ENCODE measurements at regions not wholly inside any gene's neighbourhood (a gene's known extent, or its start where the extent isn't known, plus 50 kb on each side); places are given as distances from the start of the nearest gene placed in this dataset.
"Not testable (repeated sequence)": the region's sequence is repeated elsewhere in the genome, so short reads cannot be mapped to it uniquely, and the experiment has no call there.

DNA sequence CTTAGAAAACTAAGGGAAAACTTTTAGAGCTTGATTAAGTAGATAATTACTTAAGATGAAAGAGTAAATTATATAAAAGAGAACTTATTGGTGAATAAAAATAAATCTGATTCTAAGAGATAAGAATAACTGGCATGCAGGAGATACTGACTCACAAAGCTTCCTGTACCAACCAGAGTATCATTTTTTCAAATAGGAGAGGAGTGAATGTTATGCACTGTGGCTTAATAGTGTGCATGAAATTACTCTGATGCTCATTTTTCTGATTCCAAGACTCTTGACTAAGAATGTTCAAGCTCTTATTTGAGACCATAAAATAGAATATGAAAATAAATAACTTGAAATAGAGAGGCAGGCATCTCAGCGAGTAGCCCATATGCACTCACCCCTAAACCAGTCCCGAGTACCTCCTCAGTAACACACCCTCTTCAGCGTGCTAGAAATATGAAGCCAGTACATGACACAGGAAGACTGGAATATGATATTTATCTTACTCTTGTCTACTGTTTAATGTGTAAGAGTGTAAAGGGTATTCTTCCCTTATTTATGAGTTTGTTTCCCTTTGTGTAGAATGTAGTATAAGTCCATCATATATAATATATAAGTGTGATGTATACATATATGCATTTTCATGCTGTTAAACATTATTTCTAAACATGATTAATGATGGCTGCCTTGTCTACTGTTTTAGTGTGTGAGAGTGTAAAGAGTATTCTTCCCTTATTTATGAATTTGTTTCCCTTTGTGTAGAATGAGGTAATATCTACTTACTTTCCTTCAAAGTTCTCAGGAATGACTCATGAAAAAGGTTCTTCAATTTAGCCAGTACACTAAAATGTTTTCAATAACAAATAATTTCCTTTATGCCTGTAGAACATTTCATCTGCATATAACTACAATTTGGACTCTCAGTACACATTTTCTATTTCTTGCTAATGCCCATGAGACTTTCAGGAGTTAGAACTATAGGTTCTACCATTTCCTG is 99.2 kb upstream of the PALMD start:
- H3K4me1 ChIP-seq (ENCODE audit: insufficient read depth) = no peaks in the 10 kb centered on the region
- no peak for DNase-seq (ENCODE audit: extremely low spot score)
- H3K4me3 ChIP-seq (ENCODE audit: low read depth, low read length) = no peak overlapping the region
- H3K36me3 ChIP-seq (ENCODE audit: insufficient read depth) = no peaks in the 10 kb centered on the region
- WGBS = 78% methylated on average over 3 of the region's 3 CpGs
- no peak overlapping the region for H3K27ac ChIP-seq (ENCODE audit: low read depth)

DNA sequence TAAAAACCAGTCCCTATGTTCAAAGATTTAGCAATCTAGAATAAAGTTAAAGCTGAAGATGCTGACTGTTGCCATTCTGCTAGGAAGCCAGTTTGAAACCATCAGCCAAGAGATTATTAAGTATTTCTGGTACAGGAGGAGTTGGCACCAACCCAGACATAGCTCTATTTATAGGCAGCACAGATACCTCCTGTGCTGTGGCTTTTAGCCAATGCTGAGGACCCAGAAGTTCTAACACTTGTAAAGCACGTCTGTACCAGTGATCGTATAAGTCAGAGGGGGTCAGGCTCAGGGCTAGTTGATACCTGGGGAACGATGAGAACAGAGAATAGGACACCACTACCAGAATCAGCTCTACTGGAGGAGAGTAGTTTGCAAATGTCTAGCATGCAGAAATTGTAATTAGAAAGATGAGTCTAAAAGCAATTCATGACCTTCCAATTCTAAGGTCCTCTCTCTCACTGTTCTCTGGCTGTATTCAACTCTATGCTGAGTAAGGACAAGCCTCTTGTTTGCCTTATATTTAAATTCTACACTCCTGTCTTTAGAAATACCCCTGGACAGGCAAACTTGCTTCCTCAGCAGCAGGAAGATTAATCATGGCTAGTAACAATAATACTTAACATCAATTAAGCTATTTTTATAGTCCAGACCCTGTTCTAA is 96.8 kb upstream of the PALMD start:
- DNase-seq (ENCODE audit: extremely low spot score) = no peak
- Histone ChIP-seq H3K27ac (ENCODE audit: low read depth) (no peak overlapping the region), H3K4me1 (ENCODE audit: insufficient read depth) (no peaks in the 10 kb centered on the region), H3K4me3 (ENCODE audit: low read depth, low read length) (no peak overlapping the region), H3K36me3 (ENCODE audit: insufficient read depth) (no peaks in the 10 kb centered on the region)
- WGBS = 16% methylated on average over 3 of the region's 3 CpGs

DNA sequence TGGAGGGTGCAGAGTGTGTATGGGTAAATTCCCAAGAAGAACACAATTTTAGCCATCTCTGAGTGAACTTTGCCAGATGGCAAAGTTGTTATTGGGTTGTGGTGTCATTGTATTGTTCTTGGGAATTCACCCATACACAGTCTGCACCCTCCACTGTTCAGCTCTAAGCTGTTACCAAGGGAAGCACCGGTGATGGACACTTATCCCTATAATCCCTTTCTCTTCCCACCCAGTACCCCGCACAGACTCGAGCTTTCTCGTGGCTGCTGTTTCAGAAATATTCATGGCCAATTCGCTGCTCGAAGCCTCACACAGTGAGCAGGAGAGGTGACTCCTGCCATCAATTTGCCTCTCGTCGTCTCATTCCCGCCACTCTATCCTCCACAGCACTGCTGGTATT is 95.7 kb upstream of the PALMD start:
- no peak for DNase-seq (ENCODE audit: extremely low spot score)
- no peaks in the 10 kb centered on the region for H3K36me3 ChIP-seq (ENCODE audit: insufficient read depth)
- WGBS = 89% methylated on average over 9 of the region's 9 CpGs
- H3K4me1 ChIP-seq (ENCODE audit: insufficient read depth) = no peaks in the 10 kb centered on the region
- H3K4me3 ChIP-seq (ENCODE audit: low read depth, low read length) = no peak overlapping the region
- H3K27ac ChIP-seq (ENCODE audit: low read depth) = no peak overlapping the region

DNA sequence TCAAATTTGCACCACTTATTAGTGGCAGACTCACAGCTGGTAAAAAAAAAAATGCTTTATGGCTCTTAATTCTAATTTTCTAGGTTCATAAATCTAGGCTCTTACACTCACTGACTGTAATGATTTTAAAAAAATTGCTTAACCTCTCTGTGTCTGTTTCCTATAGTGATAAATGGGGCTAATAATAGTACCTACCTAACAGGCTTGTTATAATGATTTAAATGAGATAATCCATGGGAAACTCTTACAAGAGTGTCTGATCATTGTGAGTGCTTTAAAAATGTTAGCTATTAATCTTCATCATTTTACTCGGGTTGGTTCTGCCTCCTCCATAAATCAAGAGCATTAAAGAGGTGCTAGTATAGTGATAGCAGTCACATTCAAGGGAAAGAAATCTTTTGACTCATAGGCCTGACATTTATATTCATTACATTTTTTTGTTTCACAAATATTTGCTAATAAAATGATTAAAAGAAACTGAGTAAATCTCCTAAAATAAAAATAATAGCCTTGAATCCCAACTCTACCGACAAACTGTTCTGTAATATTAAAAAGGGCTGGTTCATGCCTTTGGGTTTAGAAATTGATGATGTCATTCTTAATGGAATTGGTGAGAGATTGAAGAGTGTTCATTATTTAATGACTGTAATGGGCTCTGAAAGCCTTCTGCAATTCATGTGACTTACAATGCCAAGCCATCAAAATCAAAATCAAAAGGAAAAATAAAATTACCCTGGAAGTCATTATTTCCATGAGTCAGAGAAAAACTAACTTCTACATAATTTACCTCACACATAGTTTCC is 93.9 kb upstream of the PALMD start:
- DNase-seq (ENCODE audit: extremely low spot score) = no peak
- Histone ChIP-seq H3K27ac (ENCODE audit: low read depth) (no peak overlapping the region), H3K36me3 (ENCODE audit: insufficient read depth) (no peaks in the 10 kb centered on the region), H3K4me1 (ENCODE audit: insufficient read depth) (no peaks in the 10 kb centered on the region), H3K4me3 (ENCODE audit: low read depth, low read length) (no peak overlapping the region)
- WGBS = 67% methylated on average over 2 of the region's 2 CpGs

DNA sequence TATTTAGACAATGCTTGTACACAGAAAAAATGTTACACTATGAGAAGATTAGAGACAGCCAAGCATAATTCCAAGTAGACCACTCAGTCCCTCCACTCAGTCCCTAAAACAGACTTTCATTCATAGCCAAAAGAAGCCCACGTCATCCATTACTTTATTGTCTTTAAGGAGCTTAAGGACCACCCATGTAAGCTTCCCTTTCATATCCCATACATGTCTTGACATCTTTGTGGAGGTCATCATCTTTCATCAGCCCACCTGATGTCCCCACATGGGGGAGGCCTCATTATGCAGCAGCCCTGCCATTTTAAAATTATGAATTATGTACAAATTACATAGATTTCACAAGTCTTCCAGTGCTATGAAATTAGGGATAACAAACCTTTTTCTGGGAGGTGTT is 92.6 kb upstream of the PALMD start:
- no peak for DNase-seq (ENCODE audit: extremely low spot score)
- Histone ChIP-seq H3K36me3 (ENCODE audit: insufficient read depth) (no peaks in the 10 kb centered on the region), H3K27ac (ENCODE audit: low read depth) (no peak overlapping the region), H3K4me1 (ENCODE audit: insufficient read depth) (no peaks in the 10 kb centered on the region), H3K4me3 (ENCODE audit: low read depth, low read length) (no peak overlapping the region)
- WGBS = 70% methylated on average over 1 of the region's 1 CpG

DNA sequence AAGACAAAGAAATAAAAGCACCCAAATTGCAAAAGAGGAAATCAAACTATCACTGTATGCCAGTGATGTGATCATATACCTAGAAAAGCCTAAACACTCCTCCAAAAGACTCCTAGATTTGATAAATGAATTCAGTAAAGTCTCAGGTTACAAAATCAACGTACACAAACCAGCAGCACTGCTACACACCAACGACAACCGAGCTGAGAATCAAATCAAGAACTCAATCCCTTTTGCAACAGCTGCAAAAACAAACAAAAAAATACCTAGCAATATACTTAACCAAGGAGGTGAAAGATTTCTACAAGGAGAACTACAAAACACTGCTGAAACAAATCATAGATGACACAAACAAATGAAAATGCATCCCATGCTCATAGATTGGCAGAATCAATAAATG is 92.1 kb upstream of the PALMD start:
- H3K4me3 ChIP-seq (ENCODE audit: low read depth, low read length); DNase-seq (ENCODE audit: extremely low spot score): not testable (repeated sequence)
- WGBS = 36% methylated on average over 3 of the region's 3 CpGs

DNA sequence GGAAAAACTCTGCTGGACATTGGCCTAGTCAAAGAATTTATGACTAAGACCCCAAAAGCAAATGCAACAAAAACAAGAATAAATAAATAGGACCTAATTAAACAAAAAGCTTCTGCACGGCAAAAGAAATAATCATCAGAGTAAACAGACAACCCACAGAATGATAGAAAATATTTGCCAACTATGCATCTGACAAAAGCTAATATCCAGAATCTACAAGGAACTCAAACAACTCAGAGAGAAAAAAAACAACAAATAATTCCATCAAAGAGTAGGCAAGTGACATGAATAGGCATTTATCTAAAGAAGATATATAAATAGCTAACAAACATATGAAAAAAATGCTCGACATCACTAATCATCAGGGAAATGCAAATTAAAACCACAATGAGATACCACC is 91.2 kb upstream of the PALMD start:
- 65% methylated on average over 2 of the region's 2 CpGs for WGBS
- Histone ChIP-seq H3K36me3 (ENCODE audit: insufficient read depth) (no peaks in the 10 kb centered on the region), H3K4me3 (ENCODE audit: low read depth, low read length) (no peak overlapping the region), H3K27ac (ENCODE audit: low read depth) (no peak overlapping the region), H3K4me1 (ENCODE audit: insufficient read depth) (no peaks in the 10 kb centered on the region)
- no peak for DNase-seq (ENCODE audit: extremely low spot score)

More for the DNA sequence above, 92.1 kb upstream of the PALMD start:
- H3K27ac ChIP-seq (ENCODE audit: low read depth); H3K4me1 ChIP-seq (ENCODE audit: insufficient read depth); H3K36me3 ChIP-seq (ENCODE audit: insufficient read depth): not testable (repeated sequence)

DNA sequence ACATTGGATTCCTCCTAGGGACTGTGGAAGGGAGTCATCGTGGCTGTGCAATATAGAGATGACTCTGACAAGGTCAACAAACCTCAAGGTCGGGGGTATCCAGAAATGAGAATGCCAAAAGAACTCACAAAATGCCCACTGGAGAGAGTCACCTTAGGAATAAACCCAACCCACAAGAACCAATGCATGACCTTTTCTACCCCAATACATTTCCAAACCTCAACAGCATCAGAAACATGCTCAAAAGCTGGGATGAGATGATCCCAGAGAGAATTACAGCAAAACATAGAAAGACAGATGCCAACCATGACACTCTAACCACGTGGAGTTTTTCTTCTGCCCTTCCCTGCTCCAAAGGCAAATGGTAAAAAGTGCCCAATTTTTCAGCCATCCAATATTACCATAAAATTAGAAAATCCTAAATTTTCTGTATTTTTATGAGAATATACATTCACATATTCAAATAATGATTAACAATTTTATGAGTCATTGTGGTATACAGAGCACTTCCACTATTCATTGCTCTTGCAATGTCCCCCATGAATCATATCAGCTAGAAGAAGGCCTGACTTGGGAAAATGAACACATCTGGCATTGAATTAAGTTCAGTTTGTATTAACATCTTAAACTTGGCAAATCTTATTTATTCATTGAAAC is 88.2 kb upstream of the PALMD start:
- Histone ChIP-seq H3K36me3 (ENCODE audit: insufficient read depth) (no peaks in the 10 kb centered on the region), H3K27ac (ENCODE audit: low read depth) (no peak overlapping the region), H3K4me1 (ENCODE audit: insufficient read depth) (no peaks in the 10 kb centered on the region), H3K4me3 (ENCODE audit: low read depth, low read length) (no peak overlapping the region)
- WGBS = 91% methylated on average over 3 of the region's 3 CpGs
- no peak for DNase-seq (ENCODE audit: extremely low spot score)

DNA sequence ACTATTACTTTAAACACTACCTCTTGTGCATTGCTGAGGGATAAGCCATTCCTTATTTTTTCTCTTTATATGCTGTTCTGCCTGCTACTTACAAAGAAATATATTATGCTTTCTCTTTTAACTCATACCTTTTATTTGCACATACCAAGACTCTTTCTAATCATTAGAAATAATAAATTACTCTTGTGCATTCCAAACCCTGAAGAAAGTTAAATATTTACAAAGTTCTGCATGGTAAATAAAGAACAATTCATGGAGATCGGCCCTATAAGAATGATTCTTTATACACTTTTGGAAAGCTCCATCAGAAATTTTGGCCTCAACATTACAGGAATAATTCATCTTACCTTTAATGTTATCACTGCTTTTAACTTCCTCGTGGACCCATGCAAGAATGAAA is 86.7 kb upstream of the PALMD start:
- no peak overlapping the region for H3K4me3 ChIP-seq (ENCODE audit: low read depth, low read length)
- no peaks in the 10 kb centered on the region for H3K4me1 ChIP-seq (ENCODE audit: insufficient read depth)
- WGBS = 60% methylated on average over 2 of the region's 2 CpGs
- no peaks in the 10 kb centered on the region for H3K36me3 ChIP-seq (ENCODE audit: insufficient read depth)
- H3K27ac ChIP-seq (ENCODE audit: low read depth) = no peak overlapping the region
- DNase-seq (ENCODE audit: extremely low spot score) = no peak

DNA sequence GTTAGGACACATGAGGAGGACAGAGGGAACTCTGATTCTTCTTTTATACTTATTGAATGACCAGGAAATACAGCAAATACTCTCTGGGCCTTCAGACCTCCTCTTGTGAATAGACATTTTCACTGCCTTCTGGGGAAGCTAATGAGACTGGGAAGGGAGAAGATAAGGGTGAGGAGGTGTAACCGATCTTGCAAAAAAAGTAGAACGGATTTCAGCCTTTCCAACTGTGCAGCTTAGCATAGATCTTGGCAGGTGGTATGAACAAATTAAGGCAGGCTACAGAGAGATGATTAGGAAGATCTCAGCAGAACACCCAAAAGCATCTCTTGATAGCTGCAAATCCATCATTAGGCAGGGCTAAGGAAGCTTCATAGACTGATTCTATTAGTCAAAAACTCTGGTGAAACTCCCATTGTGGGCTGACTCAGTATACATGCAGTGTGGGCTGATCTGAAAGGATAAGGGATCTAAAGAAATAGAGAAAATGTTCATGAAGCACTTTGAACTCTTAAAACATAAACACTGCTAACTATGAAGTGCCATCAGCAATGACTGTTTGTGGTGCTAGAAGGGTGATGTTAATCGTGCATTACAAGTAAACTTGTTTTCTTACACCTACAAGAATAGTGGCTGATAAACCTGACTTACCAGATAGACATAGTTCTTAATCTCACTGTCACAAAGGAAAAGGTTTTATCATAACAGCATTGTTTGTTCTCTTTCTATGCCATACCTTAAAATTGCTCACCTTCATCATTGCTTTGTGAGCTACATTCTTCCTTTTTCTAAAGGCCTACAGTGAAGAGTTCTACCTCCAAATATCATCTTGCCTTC is 85.5 kb upstream of the PALMD start:
- no peak overlapping the region for H3K4me3 ChIP-seq (ENCODE audit: low read depth, low read length)
- 80% methylated on average over 3 of the region's 3 CpGs for WGBS
- no peak overlapping the region for H3K27ac ChIP-seq (ENCODE audit: low read depth)

DNA sequence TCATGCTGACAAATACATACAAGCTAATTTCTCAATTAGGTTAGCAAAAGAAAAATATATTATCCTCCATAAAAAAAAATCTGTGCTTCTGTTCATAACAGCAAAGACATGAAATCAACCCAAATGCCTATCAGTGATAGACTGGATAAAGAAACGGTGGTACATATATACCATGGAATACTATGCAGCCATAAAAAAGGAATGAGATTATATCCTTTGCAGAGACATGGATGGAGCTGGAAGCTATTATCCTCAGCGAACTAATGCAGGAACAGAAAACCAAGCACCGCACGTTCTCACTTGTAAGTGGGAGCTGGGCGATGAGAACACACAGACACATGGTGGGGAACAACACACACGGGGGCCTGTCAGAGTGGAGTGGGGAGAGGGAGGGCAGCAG is 84.0 kb upstream of the PALMD start:
- DNase-seq (ENCODE audit: extremely low spot score) = no peak
- no peaks in the 10 kb centered on the region for H3K36me3 ChIP-seq (ENCODE audit: insufficient read depth)
- 94% methylated on average over 6 of the region's 6 CpGs for WGBS
- H3K4me3 ChIP-seq (ENCODE audit: low read depth, low read length) = no peak overlapping the region
- no peak overlapping the region for H3K27ac ChIP-seq (ENCODE audit: low read depth)
- no peaks in the 10 kb centered on the region for H3K4me1 ChIP-seq (ENCODE audit: insufficient read depth)

More for the DNA sequence above, 85.5 kb upstream of the PALMD start:
- no peaks in the 10 kb centered on the region for H3K36me3 ChIP-seq (ENCODE audit: insufficient read depth)
- no peaks in the 10 kb centered on the region for H3K4me1 ChIP-seq (ENCODE audit: insufficient read depth)
- DNase-seq (ENCODE audit: extremely low spot score) = no peak

DNA sequence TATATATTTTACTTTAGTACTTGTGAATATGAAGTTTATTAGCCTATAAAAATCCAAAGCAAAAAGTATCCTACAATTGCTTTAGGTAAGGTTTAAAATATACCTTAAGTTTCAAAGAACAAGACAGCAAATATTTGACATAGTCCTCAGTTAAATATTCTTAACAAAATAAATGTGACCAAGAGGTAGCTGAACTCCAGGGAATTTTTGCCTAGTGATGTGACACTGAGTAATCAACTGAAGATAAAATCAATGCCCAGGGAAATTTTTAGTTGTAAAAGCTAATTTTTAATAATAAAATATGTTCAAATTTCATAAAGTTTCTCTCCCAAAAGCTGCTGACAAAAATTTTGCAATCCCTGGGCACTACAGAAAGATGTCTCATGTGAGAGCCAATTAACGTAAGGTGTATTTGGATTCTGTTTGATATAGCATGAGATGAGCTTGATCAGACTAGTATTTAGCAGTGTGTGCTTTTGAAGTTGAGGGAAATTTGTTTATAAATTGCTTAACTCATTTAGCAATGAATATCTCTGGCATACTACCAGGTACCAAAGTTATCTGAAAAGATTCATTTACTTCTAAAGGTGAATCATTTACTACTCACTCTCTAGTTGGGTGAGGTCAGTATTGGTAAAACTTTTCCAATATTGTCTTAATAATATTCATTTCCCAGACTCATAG is 80.2 kb upstream of the PALMD start:
- DNase-seq (ENCODE audit: extremely low spot score) = no peak
- Histone ChIP-seq H3K27ac (ENCODE audit: low read depth) (no peak overlapping the region), H3K4me3 (ENCODE audit: low read depth, low read length) (no peak overlapping the region), H3K36me3 (ENCODE audit: insufficient read depth) (no peaks in the 10 kb centered on the region), H3K4me1 (ENCODE audit: insufficient read depth) (no peaks in the 10 kb centered on the region)
- WGBS = 88% methylated on average over 1 of the region's 1 CpG
